ENCODE measurements at regions not wholly inside any gene's neighbourhood (a gene's known extent, or its start where the extent isn't known, plus 50 kb on each side); places are given as distances from the start of the nearest gene placed in this dataset.

DNA sequence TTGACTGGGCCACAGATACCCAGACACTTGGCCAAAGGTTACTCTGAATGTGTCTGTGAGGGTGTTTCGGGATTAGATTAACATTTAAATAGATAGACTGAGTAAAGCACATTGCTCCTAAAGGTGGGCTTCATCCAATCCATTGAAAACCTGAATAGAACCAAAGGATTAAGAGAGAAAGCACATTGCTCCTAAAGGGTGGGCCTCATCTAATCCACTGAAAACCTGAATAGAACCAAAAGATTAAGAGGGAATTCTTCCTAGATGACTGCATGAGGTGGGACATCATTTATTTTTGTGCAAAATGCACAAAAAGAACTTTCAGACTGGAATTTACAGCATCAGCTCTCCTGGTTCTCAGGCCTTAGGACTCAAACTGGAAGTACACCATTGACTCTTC, 351.2 kb upstream of the PCDH10 start:
- H3K4me3 ChIP-seq (replicated peaks in 1 of 2; ENCODE audit: low read depth in 1 of 2, low read length in 2 of 2) = no peak overlapping the region
- no peaks in the 10 kb centered on the region for H3K9me3 ChIP-seq (ENCODE audit: control insufficient read depth in 1 of 2, insufficient read depth in 1 of 2, low read depth in 1 of 2, low read length in 2 of 2)
- ChIA-PET POLR2A (no interaction called here), RAD21 (ENCODE audit: low non-redundant PET in 1 of 2, low total read pairs in 2 of 2, uncharacterized antibody in 2 of 2, unreplicated experiment in 2 of 2) (no interaction called here), CTCF (no interaction called here)
- no peaks in the 10 kb centered on the region for H4K20me1 ChIP-seq (ENCODE audit: insufficient read depth)
- H3K4me2 ChIP-seq (ENCODE audit: low read length) = no peak overlapping the region
- DNase-seq (ENCODE audit: low read depth, low spot score) (no peak), ATAC-seq (no peak)
- intact Hi-C loops (cut with micrococcal nuclease) = no loop called here
- H3K27ac ChIP-seq (ENCODE audit: low read depth, low read length) = no peak overlapping the region
- BruUV-seq (replicated peaks) = no TSS peak
- H3K9me2 ChIP-seq (ENCODE audit: insufficient read depth) = no peaks in the 10 kb centered on the region
- H3K9ac ChIP-seq (ENCODE audit: low read length) = no peak overlapping the region
- H2AFZ ChIP-seq (ENCODE audit: low read depth, low read length, poor library complexity, severe bottlenecking) = no peak overlapping the region
- no peaks in the 10 kb centered on the region for H3K4me1 ChIP-seq (ENCODE audit: control insufficient read depth in 1 of 2, insufficient read depth in 2 of 2, low read length in 2 of 2)
- H3K79me2 ChIP-seq (ENCODE audit: insufficient read depth, low read length) = no peaks in the 10 kb centered on the region
- no peaks in the 10 kb centered on the region for H3K36me3 ChIP-seq (ENCODE audit: control insufficient read depth in 1 of 2, insufficient read depth in 2 of 2, low read length in 2 of 2)
- H3K27me3 ChIP-seq (ENCODE audit: insufficient read depth, low read length) = no peaks in the 10 kb centered on the region
- TF ChIP-seq ZNF274 (IDR thresholded peaks at IDR 0.05; ENCODE audit: low read depth, low read length) (no peak), ELF1 (IDR thresholded peaks at IDR 0.05; ENCODE audit: borderline replicate concordance, low read depth) (no peak), POLR2AphosphoS5 (IDR thresholded peaks at IDR 0.05; ENCODE audit: low read depth, low read length) (no peak), EZH2phosphoT487 (IDR thresholded peaks at IDR 0.05; ENCODE audit: borderline replicate concordance) (no peak), REST (IDR thresholded peaks at IDR 0.05; ENCODE audit: low read depth) (no peak), POLR2A (IDR thresholded peaks at IDR 0.05; ENCODE audit: borderline replicate concordance, extremely low read depth, insufficient read depth, insufficient read length) (no peak), CTCF (IDR thresholded peaks at IDR 0.05 in 2 of 3, conservative IDR thresholded peaks at IDR 0.05 in 1 of 3; ENCODE audit: borderline replicate concordance in 1 of 3, insufficient read depth in 1 of 3, low read depth in 2 of 3, low read length in 2 of 3) (no peak), RAD21 (IDR thresholded peaks at IDR 0.05; ENCODE audit: low read depth) (no peak), FOSL1 (IDR thresholded peaks at IDR 0.05; ENCODE audit: low read depth) (no peak), TCF7L2 (IDR thresholded peaks at IDR 0.05; ENCODE audit: borderline replicate concordance, extremely low read depth, insufficient read depth, insufficient read length) (no peak)
- TF ChIP-seq, protein P1, sequence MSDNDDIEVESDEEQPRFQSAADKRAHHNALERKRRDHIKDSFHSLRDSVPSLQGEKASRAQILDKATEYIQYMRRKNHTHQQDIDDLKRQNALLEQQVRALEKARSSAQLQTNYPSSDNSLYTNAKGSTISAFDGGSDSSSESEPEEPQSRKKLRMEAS (IDR thresholded peaks at IDR 0.05) = no peak
- TF ChIP-seq, protein P2, sequence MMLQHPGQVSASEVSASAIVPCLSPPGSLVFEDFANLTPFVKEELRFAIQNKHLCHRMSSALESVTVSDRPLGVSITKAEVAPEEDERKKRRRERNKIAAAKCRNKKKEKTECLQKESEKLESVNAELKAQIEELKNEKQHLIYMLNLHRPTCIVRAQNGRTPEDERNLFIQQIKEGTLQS (IDR thresholded peaks at IDR 0.05) = no peak
